H1 (cell line): ENCODE measurements at regions not wholly inside any gene's neighbourhood (a gene's known extent, or its start where the extent isn't known, plus 50 kb on each side); places are given as distances from the start of the nearest gene placed in this dataset.

Source experiments
- CTCF ChIA-PET: fragments of 300-600 bp; sonication (Branson Sonifier 250); formaldehyde crosslinking; loops from one replicate; lab custom pipeline; 2021; ENCODE audit not compliant: partially characterized antibody; lab: Charles Lee
- POLR2A ChIA-PET: fragments of 300-600 bp; sonication (Branson Sonifier 250); formaldehyde crosslinking; loops from one replicate; lab custom pipeline; 2021; ENCODE audit warnings: inconsistent platforms; ENCODE audit not compliant: partially characterized antibody; lab: Charles Lee
- DNase-seq, 2 experiments: peaks; one replicate each; pipeline versions ENCODE4 v3.0.0 to v3.0.0-alpha.2; 2010 to 2022; ENCODE audit warnings: low spot score in 2 of 2, low read depth in 1 of 2, mixed read lengths in 1 of 2
- FAIRE-seq: peaks from 2 replicates; lab custom pipeline; 2011; peaks lifted over from hg19 to GRCh38; lab: Jason Lieb, UNC
- H2AFZ ChIP-seq: 2 replicates; pipeline ENCODE4 v1.8.1; 2012; ENCODE audit warnings: low read length, inconsistent platforms
- H2AK5ac ChIP-seq: 2 replicates; pipeline ENCODE4 v1.6.1; 2013; ENCODE audit warnings: low read depth, low read length
- H2BK120ac ChIP-seq: replicated peaks from 2 replicates; pipeline ENCODE3; 2013; ENCODE audit warnings: low read depth, low read length, inconsistent platforms
- H2BK12ac ChIP-seq: 2 replicates; pipeline ENCODE4 v1.6.1; 2013; ENCODE audit warnings: low read depth, low read length
- H2BK15ac ChIP-seq: 2 replicates; pipeline ENCODE4 v1.6.1; 2013; ENCODE audit warnings: low read length
- H2BK20ac ChIP-seq: 2 replicates; pipeline ENCODE4 v1.6.1; 2013; ENCODE audit warnings: low read length
- H2BK5ac ChIP-seq: 2 replicates; pipeline ENCODE4 v1.6.1; 2013; ENCODE audit warnings: low read depth, low read length
- H3K14ac ChIP-seq: 2 replicates; pipeline ENCODE4 v1.6.1; 2013; ENCODE audit warnings: inconsistent platforms; ENCODE audit not compliant: insufficient read length
- H3K18ac ChIP-seq: 2 replicates; pipeline ENCODE4 v1.6.1; 2013; ENCODE audit warnings: low read length; ENCODE audit errors: extremely low read depth
- H3K23ac ChIP-seq: 2 replicates; pipeline ENCODE4 v1.6.1; 2013; ENCODE audit warnings: inconsistent platforms; ENCODE audit not compliant: insufficient read length
- H3K23me2 ChIP-seq: 2 replicates; pipeline ENCODE4 v1.6.1; 2013; ENCODE audit warnings: low read depth, low read length
- H3K27ac ChIP-seq: 2 replicates; pipeline ENCODE4 v1.6.1; 2011; ENCODE audit warnings: low read depth, low read length, inconsistent platforms
- H3K27me3 ChIP-seq, 4 experiments: replicated peaks in 1 of 4; 1 replicate in 1 of 4; 2 replicates in 3 of 4; pipeline versions ENCODE4 v1.6.1 to v1.8.1; 2011 to 2013; ENCODE audit warnings: low read length in 3 of 4, mild to moderate bottlenecking in 3 of 4, inconsistent platforms in 2 of 4, mixed read lengths in 2 of 4, moderate library complexity in 1 of 4; ENCODE audit not compliant: control insufficient read depth in 3 of 4, insufficient read depth in 3 of 4; ENCODE audit errors: extremely low read depth in 1 of 4
- H3K36me3 ChIP-seq, 4 experiments: 2 replicates each; pipeline versions ENCODE4 v1.6.1 to v1.8.1; 2011 to 2013; ENCODE audit warnings: mild to moderate bottlenecking in 4 of 4, low read length in 3 of 4, moderate library complexity in 2 of 4, control low read depth in 1 of 4, inconsistent platforms in 1 of 4; ENCODE audit not compliant: insufficient read depth in 4 of 4, control insufficient read depth in 2 of 4
- H3K4ac ChIP-seq: replicated peaks from 2 replicates; pipeline ENCODE3; 2013; ENCODE audit warnings: low read length, low read depth, mixed read lengths, inconsistent platforms; ENCODE audit not compliant: insufficient read length
- H3K4me1 ChIP-seq, 4 experiments: replicated peaks in 1 of 4; 1 replicate in 1 of 4; 2 replicates in 3 of 4; pipeline versions ENCODE4 v1.6.1 to v1.8.1; 2011 to 2013; ENCODE audit warnings: low read length in 3 of 4, inconsistent platforms in 2 of 4, mixed read lengths in 1 of 4; ENCODE audit not compliant: insufficient read depth in 4 of 4, control insufficient read depth in 3 of 4
- H3K4me2 ChIP-seq, 2 experiments: 2 replicates each; pipeline versions ENCODE4 v1.6.1 to v1.8.1; 2011 to 2013; ENCODE audit warnings: low read depth in 2 of 2, low read length in 2 of 2, control low read depth in 1 of 2, inconsistent platforms in 1 of 2, mild to moderate bottlenecking in 1 of 2; ENCODE audit not compliant: insufficient read depth in 1 of 2
- H3K4me3 ChIP-seq, 4 experiments: fragments of 200-600, 300-600 bp in 1 of 4; sonication (generic), shearing (Covaris generic), sonication (Bioruptor Twin) in 1 of 4; 2 replicates each; pipeline versions ENCODE4 v1.5.1 to v1.8.1; 2011 to 2016; ENCODE audit warnings: low read length in 4 of 4, low read depth in 3 of 4, control low read depth in 2 of 4, inconsistent platforms in 2 of 4, mild to moderate bottlenecking in 2 of 4, mixed read lengths in 1 of 4, moderate library complexity in 1 of 4; ENCODE audit not compliant: insufficient read depth in 2 of 4; ENCODE audit errors: extremely low read depth in 1 of 4
- H3K56ac ChIP-seq: replicated peaks from 2 replicates; pipeline ENCODE3; 2013; ENCODE audit warnings: low read depth, mild to moderate bottlenecking, mixed read lengths, low read length, inconsistent platforms; ENCODE audit not compliant: insufficient read length
- H3K79me1 ChIP-seq: 2 replicates; pipeline ENCODE4 v1.6.1; 2013; ENCODE audit warnings: low read depth, low read length, control low read depth
- H3K79me2 ChIP-seq, 2 experiments: 2 replicates each; pipeline versions ENCODE4 v1.6.1 to v1.8.1; 2012 to 2013; ENCODE audit warnings: low read length in 2 of 2, mild to moderate bottlenecking in 2 of 2, inconsistent platforms in 1 of 2; ENCODE audit not compliant: insufficient read depth in 2 of 2, control insufficient read depth in 1 of 2
- H3K9ac ChIP-seq, 4 experiments: replicated peaks in 1 of 4; 1 replicate in 1 of 4; 2 replicates in 3 of 4; pipeline versions ENCODE4 v1.6.1 to v1.8.1; 2011 to 2013; ENCODE audit warnings: low read depth in 3 of 4, low read length in 3 of 4, control low read depth in 2 of 4, mild to moderate bottlenecking in 2 of 4, moderate library complexity in 2 of 4, inconsistent platforms in 1 of 4; ENCODE audit errors: extremely low read depth in 1 of 4
- H3K9me3 ChIP-seq, 2 experiments: 2 replicates each; pipeline versions ENCODE4 v1.6.1 to v1.8.1; 2012 to 2013; ENCODE audit warnings: mild to moderate bottlenecking in 2 of 2, moderate library complexity in 2 of 2, control low read depth in 1 of 2, inconsistent platforms in 1 of 2, low read depth in 1 of 2, low read length in 1 of 2, mixed read lengths in 1 of 2; ENCODE audit not compliant: insufficient read depth in 2 of 2
- H4K20me1 ChIP-seq, 2 experiments: replicated peaks in 1 of 2; 2 replicates each; pipeline versions ENCODE3 to v1.8.1; 2011 to 2013; ENCODE audit warnings: inconsistent platforms in 2 of 2, low read length in 2 of 2, mild to moderate bottlenecking in 1 of 2; ENCODE audit not compliant: insufficient read depth in 2 of 2, control insufficient read depth in 1 of 2
- H4K5ac ChIP-seq: 2 replicates; pipeline ENCODE4 v1.6.1; 2013; ENCODE audit warnings: low read length, low read depth, mixed read lengths, inconsistent platforms; ENCODE audit not compliant: insufficient read length
- H4K8ac ChIP-seq: 2 replicates; pipeline ENCODE4 v1.8.0; 2013; ENCODE audit warnings: mild to moderate bottlenecking, moderate library complexity, low read length, inconsistent platforms; ENCODE audit not compliant: insufficient read depth; ENCODE audit errors: extremely low read depth
- H4K91ac ChIP-seq: replicated peaks from 2 replicates; pipeline ENCODE3; 2013; ENCODE audit warnings: low read length, mixed read lengths, inconsistent platforms; ENCODE audit not compliant: insufficient read length
- CEBPB ChIP-seq: IDR thresholded peaks from 2 replicates; pipeline ENCODE4 v1.6.1; 2012; ENCODE audit warnings: low read depth, low read length
- CHD2 ChIP-seq: IDR thresholded peaks from 2 replicates; pipeline ENCODE4 v1.6.1; 2012; ENCODE audit warnings: low read length, improper control_type of control experiment
- CREB1 ChIP-seq: IDR thresholded peaks from 2 replicates; pipeline ENCODE4 v1.6.1; 2012; ENCODE audit warnings: inconsistent platforms
- CTBP2 ChIP-seq: IDR thresholded peaks from 2 replicates; pipeline ENCODE4 v1.7.0; 2011; ENCODE audit warnings: borderline replicate concordance, mild to moderate bottlenecking, moderate library complexity, mixed read lengths, low read length; ENCODE audit not compliant: insufficient read depth, insufficient read length
- FOSL1 ChIP-seq: IDR thresholded peaks from 2 replicates; pipeline ENCODE4 v1.6.1; 2011; ENCODE audit warnings: mild to moderate bottlenecking, low read depth, low read length, moderate library complexity; ENCODE audit not compliant: insufficient read depth
- GABPA ChIP-seq: IDR thresholded peaks from 2 replicates; pipeline ENCODE4 v1.6.1; 2011; ENCODE audit warnings: mild to moderate bottlenecking, low read length, moderate library complexity, borderline replicate concordance; ENCODE audit not compliant: insufficient read depth
- HDAC2 ChIP-seq, 2 experiments: fragments of 300-600 bp in 1 of 2; sonication (generic) in 1 of 2; IDR thresholded peaks; 2 replicates each; pipeline ENCODE4 v1.6.1; 2011 to 2012; ENCODE audit warnings: low read depth in 2 of 2, low read length in 2 of 2, mild to moderate bottlenecking in 2 of 2, moderate library complexity in 2 of 2, borderline replicate concordance in 1 of 2, inconsistent platforms in 1 of 2
- HDAC6 ChIP-seq: IDR thresholded peaks from one replicate; pipeline ENCODE4 v1.7.1; 2012; ENCODE audit warnings: low read depth, mild to moderate bottlenecking, inconsistent platforms, low read length, moderate library complexity
- MAFK ChIP-seq: IDR thresholded peaks from 2 replicates; pipeline ENCODE4 v1.6.1; 2012; ENCODE audit warnings: low read depth, mild to moderate bottlenecking, improper control_type of control experiment, low read length
- POLR2A ChIP-seq, 2 experiments: IDR thresholded peaks; 1 replicate in 1 of 2; 2 replicates in 1 of 2; pipeline ENCODE4 v1.6.1; 2011; ENCODE audit warnings: low read depth in 2 of 2, low read length in 2 of 2, mild to moderate bottlenecking in 2 of 2; ENCODE audit errors: control extremely low read depth in 1 of 2
- SIN3A ChIP-seq, 2 experiments: IDR thresholded peaks in 1 of 2; conservative IDR thresholded peaks in 1 of 2; 2 replicates each; pipeline ENCODE4 v1.6.1; 2011 to 2012; ENCODE audit warnings: low read length in 2 of 2, improper control_type of control experiment in 1 of 2, low read depth in 1 of 2, mild to moderate bottlenecking in 1 of 2
- SUZ12 ChIP-seq: fragments of 200-600 bp; sonication (generic); IDR thresholded peaks from 2 replicates; pipeline ENCODE4 v1.6.1; 2012; ENCODE audit warnings: mild to moderate bottlenecking, inconsistent platforms, low read length, moderate library complexity, mixed read lengths
- ZNF274 ChIP-seq: IDR thresholded peaks from 2 replicates; pipeline ENCODE4 v1.7.0; 2012; ENCODE audit warnings: low read length, borderline replicate concordance; ENCODE audit errors: extremely low read depth
- WGBS, 2 experiments: shearing (Covaris generic) in 1 of 2; methylation state at CpG; one replicate each; pipeline versions ENCODE4 v1.1.6 to v1.1.7; 2013 to 2015; ENCODE audit warnings: low lambda C conversion rate in 2 of 2, mixed read lengths in 2 of 2, inconsistent platforms in 1 of 2, low coverage in 1 of 2, missing lambda C conversion rate in 1 of 2; ENCODE audit not compliant: insufficient replicate concordance in 2 of 2, insufficient coverage in 1 of 2, insufficient read length in 1 of 2; ENCODE audit errors: extremely low coverage in 1 of 2, missing lambda C conversion rate in 1 of 2; 5-methylcytosine and 5-hydroxymethylcytosine counted together
- TF ChIP-seq, protein P1 (sequence below): IDR thresholded peaks from 2 replicates; pipeline ENCODE4 v1.6.1; 2011; ENCODE audit warnings: low read depth, mild to moderate bottlenecking, low read length; ENCODE audit not compliant: insufficient read depth

- CTCF ChIA-PET, result interaction anchor here (0.6 to 1.8 kb wide), 5 partner anchors 11 to 402 kb away, joined by 3 to 6 read pairs (median 4); no protein-coding TSS in a partner anchor
- Histone ChIP-seq H3K79me1 (no peaks in the 10 kb centered on the region), H3K9ac (no peak overlapping the region)
- TF ChIP-seq POLR2A (IDR thresholded peaks at IDR 0.05; ENCODE audit: control extremely low read depth in 1 of 2, low read depth in 2 of 2, low read length in 2 of 2) (no peak), ZNF274 (no peak), SIN3A (conservative IDR thresholded peaks at IDR 0.05 in 1 of 2, IDR thresholded peaks at IDR 0.05 in 1 of 2; ENCODE audit: low read depth in 1 of 2, low read length in 2 of 2) (no peak), GABPA (no peak), SUZ12 (no peak), FOSL1 (no peak), CEBPB (no peak), CHD2 (no peak), CTBP2 (no peak), MAFK (no peak), HDAC6 (no peak), CREB1 (no peak), HDAC2 (IDR thresholded peaks at IDR 0.05; ENCODE audit: borderline replicate concordance in 1 of 2, low read depth in 2 of 2, low read length in 2 of 2) (no peak)
- TF ChIP-seq, protein P1, sequence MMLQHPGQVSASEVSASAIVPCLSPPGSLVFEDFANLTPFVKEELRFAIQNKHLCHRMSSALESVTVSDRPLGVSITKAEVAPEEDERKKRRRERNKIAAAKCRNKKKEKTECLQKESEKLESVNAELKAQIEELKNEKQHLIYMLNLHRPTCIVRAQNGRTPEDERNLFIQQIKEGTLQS, result no peak
Measured at GRCh38 chr2:219831957-219832356, 204.5 kb downstream of the SLC4A3 start.

More at GRCh38 chr2:219831957-219832356, 204.5 kb downstream of the SLC4A3 start:
- Histone ChIP-seq H3K4me2 (no peak overlapping the region), H2BK5ac (no peak overlapping the region), H3K27ac (no peak overlapping the region), H3K79me2 (no peaks in the 10 kb centered on the region), H3K23me2 (no peaks in the 10 kb centered on the region), H4K91ac (no peak overlapping the region), H2BK120ac (no peak overlapping the region), H2BK20ac (no peak overlapping the region), H3K14ac (no peak overlapping the region), H2AK5ac (no peak overlapping the region), H3K9me3 (no peaks in the 10 kb centered on the region), H3K4me1 (no peaks in the 10 kb centered on the region), H4K20me1 (no peaks in the 10 kb centered on the region), H2BK12ac (no peak overlapping the region), H3K4me3 (no peak overlapping the region), H2AFZ (no peak overlapping the region), H3K23ac (no peak overlapping the region), H3K4ac (no peak overlapping the region), H4K5ac (no peak overlapping the region), H3K18ac (no peak overlapping the region), H4K8ac (no peak overlapping the region), H3K56ac (no peak overlapping the region), H3K27me3 (no peaks in the 10 kb centered on the region), H3K36me3 (no peaks in the 10 kb centered on the region), H2BK15ac (no peak overlapping the region)
- POLR2A ChIA-PET, result no interaction called here
- no peak for FAIRE-seq
- WGBS, 2 experiments, result 73% methylated on average over 2 of the region's 2 CpGs; no CpG with 5 or more reads in 1 of the 2 experiments
- DNase-seq, result no peak
